WERI-Rb-1 (cell line): ENCODE measurements at regions not wholly inside any gene's neighbourhood (a gene's known extent, or its start where the extent isn't known, plus 50 kb on each side); places are given as distances from the start of the nearest gene placed in this dataset.
A peak's percentile ranks its signal among the peaks of the same experiment; 100 is the strongest.

Experiments used
- DNase-seq: peaks from one replicate; pipeline ENCODE4 v3.0.0-alpha.2; 2020
- H3K27ac ChIP-seq: fragments of 250-450 bp; sonication (Bioruptor Pico); 2 replicates; pipeline ENCODE4 v1.5.1; 2020; ENCODE audit warnings: mild to moderate bottlenecking, moderate library complexity
- H3K27me3 ChIP-seq: fragments of 250-450 bp; sonication (Bioruptor Pico); 2 replicates; pipeline ENCODE4 v1.5.1; 2021; ENCODE audit warnings: mild to moderate bottlenecking, low read depth, moderate library complexity; ENCODE audit not compliant: insufficient read depth, severe bottlenecking
- H3K36me3 ChIP-seq: fragments of 250-450 bp; sonication (Bioruptor Pico); 2 replicates; pipeline ENCODE4 v1.5.1; 2020; ENCODE audit warnings: mild to moderate bottlenecking, moderate library complexity
- H3K4me3 ChIP-seq: 2 replicates; pipeline ENCODE4 v1.5.1; 2011; ENCODE audit warnings: low read depth, mild to moderate bottlenecking, control low read depth, low read length
- H3K9me3 ChIP-seq: fragments of 250-450 bp; sonication (Bioruptor Pico); 2 replicates; pipeline ENCODE4 v1.5.1; 2021; ENCODE audit warnings: mild to moderate bottlenecking, moderate library complexity; ENCODE audit not compliant: severe bottlenecking
- CTCF ChIP-seq: IDR thresholded peaks from 2 replicates; pipeline ENCODE4 v1.5.1; 2011; ENCODE audit warnings: low read depth, mild to moderate bottlenecking, control low read depth, inconsistent platforms, low read length

- Histone ChIP-seq H3K4me3 (no peak overlapping the region), H3K9me3 (no peaks in the 10 kb centered on the region), H3K36me3 (no peaks in the 10 kb centered on the region), H3K27ac (no peak overlapping the region), H3K27me3 (peaks cover 10% of the 10 kb centered on the region)
- no peak for TF ChIP-seq CTCF
- no peak for DNase-seq
Measured at GRCh38 chr3:44061961-44062360, 179.7 kb upstream of the TOPAZ1 start.

- Histone ChIP-seq H3K27me3 (peaks cover 3% of the 10 kb centered on the region), H3K9me3 (no peaks in the 10 kb centered on the region), H3K36me3 (no peaks in the 10 kb centered on the region), H3K27ac (no peak overlapping the region), H3K4me3 (no peak overlapping the region)
- TF ChIP-seq CTCF, result 0 out of 2 replicates have a peak, but pooled peaks have one; percentile 29
- DNase-seq, result no peak
Measured at GRCh38 chr3:44065311-44066094, 176.2 kb upstream of the TOPAZ1 start.

GRCh38 chr3:44066806-44067205, 174.9 kb upstream of the TOPAZ1 start:
- Histone ChIP-seq H3K4me3 (no peak overlapping the region), H3K36me3 (no peaks in the 10 kb centered on the region), H3K27me3 (no peaks in the 10 kb centered on the region), H3K9me3 (no peaks in the 10 kb centered on the region), H3K27ac (no peak overlapping the region)
- TF ChIP-seq CTCF, result no peak
- no peak for DNase-seq

GRCh38 chr3:44067431-44067830, 174.3 kb upstream of the TOPAZ1 start:
- Histone ChIP-seq H3K27ac (no peak overlapping the region), H3K27me3 (no peaks in the 10 kb centered on the region), H3K9me3 (no peaks in the 10 kb centered on the region), H3K4me3 (no peak overlapping the region), H3K36me3 (no peaks in the 10 kb centered on the region)
- TF ChIP-seq CTCF, result no peak
- no peak for DNase-seq

GRCh38 chr3:44068753-44069152, 172.9 kb upstream of the TOPAZ1 start:
- no peaks in the 10 kb centered on the region for H3K9me3 ChIP-seq
- no peaks in the 10 kb centered on the region for H3K27me3 ChIP-seq
- no peak for TF ChIP-seq CTCF
- no peak for DNase-seq
- H3K4me3 ChIP-seq, result no peak overlapping the region
- H3K27ac ChIP-seq, result no peak overlapping the region
- H3K36me3 ChIP-seq, result no peaks in the 10 kb centered on the region

GRCh38 chr3:44069276-44069675, 172.4 kb upstream of the TOPAZ1 start:
- Histone ChIP-seq H3K27ac (no peak overlapping the region), H3K4me3 (no peak overlapping the region), H3K27me3 (no peaks in the 10 kb centered on the region), H3K9me3 (no peaks in the 10 kb centered on the region), H3K36me3 (no peaks in the 10 kb centered on the region)
- no peak for DNase-seq
- no peak for TF ChIP-seq CTCF
